GM19463 (cell line): ENCODE measurements at regions not wholly inside any gene's neighbourhood (a gene's known extent, or its start where the extent isn't known, plus 50 kb on each side); places are given as distances from the start of the nearest gene placed in this dataset.

Source experiments
- ATAC-seq: cut with Tn5 transposase; IDR thresholded peaks from one replicate; pipeline ENCODE4 v1.9.1; 2021; ENCODE audit warnings: mild to moderate bottlenecking, moderate library complexity; ENCODE audit not compliant: unreplicated experiment

DNA sequence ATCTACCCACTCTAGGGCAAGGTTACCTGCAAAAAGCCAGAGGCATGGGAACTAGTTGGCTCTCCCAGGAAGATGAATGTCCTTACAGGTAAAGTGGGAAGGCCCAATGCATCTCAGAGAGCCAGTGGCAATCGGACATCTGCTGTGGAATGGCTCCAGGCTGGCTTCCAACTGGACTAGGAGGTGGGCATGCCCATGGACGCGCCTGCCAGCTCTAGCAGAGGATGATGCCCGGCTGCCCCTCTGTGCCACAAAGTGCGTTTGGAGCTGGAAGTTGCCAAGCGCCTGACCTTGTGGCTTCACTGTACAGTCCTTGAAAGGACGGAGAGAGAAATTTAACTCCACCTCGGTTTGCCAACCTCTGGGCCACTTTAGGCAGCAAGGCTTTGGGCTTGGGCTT lies 84.4 kb downstream of the NR2F2 start:
- no peak for ATAC-seq

DNA sequence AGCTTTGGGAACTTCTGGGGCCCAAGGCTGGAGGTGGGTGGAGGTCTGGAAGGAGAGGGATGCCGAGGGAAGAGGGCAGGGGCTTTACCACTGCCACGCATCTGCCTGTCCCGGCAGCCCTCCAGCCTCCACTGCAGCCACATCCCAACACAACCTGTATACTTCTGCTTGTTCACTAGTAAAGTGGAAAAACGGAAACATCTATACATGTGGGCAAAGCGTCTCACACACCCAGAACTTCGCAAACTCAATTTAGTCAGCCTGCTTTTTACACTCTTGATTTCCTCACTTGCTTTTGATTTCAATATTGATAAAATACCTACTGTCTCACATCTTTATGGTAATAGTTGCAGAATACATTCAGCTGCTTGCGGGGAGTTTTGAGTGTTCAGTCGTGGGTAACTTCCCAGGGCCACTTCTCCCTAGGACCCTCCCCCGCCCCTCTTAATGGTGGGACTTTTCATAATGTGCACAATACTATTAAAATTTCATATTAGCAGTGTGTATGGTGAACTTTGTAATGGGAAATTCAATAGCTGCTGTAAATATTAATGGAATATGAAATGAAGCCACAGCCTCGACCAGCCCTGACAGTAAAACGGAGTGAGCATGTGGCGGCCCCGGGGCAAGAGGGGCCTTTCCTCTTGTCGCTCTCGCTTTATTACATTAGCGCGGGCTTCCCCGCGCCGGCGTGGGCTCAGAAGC lies 85.2 kb downstream of the NR2F2 start:
- no peak for ATAC-seq

DNA sequence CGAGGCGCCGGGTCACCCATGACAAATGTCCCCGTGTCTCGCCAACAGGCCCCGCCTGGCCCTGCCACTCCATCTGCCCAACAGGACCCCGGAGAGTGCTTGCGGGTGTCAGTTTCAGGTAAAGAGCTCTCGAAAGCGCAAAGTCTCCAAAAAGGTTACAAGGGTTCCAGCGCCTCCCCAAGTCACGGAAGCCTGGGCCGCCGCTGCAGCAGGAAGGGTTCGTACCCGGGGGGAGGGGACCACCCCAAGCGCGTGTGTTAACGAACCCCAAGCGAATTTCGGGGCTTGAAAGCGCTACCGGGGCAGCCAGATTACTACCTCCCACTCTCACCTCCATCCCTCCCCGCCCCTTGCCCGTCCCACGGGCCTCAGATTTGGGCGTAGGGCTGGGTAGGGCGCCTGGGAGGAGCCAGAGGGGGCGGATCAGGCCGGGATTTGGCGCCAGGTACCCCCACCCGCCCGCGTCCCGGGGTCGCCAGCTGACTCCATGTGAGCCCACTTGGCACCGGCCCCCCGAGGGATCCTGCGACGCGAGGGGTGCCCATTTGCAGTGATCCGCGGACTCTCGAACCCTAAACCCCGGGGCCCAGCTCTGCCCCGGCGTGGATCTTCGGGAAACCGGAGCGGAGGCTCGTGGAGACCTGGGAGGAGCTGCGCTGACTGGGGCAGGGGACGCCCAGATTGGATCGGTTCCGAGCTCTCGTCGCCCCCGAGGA lies 85.9 kb downstream of the NR2F2 start:
- no peak for ATAC-seq

DNA sequence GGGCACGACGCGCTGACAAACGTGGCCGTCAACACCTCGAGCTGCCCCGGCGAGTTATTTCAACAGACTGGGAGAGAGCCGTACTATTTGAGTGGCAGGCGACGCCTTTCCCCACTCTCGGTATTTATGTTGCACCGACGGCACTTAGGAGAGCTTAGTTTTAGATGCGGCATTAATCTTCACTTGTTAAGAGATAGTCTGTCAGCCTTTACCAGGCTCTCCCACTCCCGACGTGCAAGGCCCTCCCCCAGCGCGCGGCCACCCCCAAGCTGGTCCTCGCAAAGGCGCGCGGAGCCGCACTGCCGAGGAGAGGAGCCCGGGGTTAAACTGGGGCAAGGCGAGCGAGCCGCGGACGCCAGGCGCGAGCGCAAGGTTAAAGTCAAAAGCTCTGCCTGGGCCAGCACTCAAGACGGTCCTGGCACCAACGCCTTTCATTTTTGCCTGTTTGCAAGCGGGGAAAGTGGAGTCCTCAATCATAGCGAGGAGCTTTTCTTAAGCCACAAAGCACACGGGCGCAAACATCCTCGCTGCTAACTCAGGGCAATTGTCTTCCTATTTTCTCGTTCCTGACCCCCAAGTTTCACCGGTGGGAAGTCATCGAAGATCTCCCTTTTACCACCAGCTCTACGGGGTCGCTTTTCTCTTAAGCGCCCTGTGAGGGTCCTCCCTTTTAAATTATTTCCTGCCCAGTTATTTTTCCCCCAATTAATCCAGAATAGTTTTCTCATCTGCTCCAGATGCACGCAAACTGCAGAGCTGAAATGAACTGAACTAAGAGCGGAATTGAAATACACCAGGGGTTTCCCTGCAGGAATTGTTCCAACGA lies 86.6 kb downstream of the NR2F2 start:
- no peak for ATAC-seq

DNA sequence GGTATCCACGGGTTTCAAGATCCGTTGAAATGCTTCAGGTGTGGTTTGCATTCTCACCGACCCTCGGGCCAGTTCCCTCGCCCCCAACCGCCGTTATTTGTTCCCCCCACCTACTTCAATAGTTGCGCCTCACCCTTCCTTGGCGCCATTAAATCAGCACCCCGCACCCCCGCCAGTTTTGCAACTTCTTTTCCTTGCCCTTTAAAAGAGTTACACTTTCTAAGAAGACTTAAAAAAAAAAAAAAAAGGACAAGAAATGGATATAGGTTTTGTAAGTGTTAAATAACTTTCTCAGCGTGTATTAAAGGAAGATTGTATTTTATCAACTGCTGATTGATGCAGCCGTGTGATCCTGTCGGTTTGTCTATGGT lies 87.2 kb downstream of the NR2F2 start:
- ATAC-seq, result no peak

DNA sequence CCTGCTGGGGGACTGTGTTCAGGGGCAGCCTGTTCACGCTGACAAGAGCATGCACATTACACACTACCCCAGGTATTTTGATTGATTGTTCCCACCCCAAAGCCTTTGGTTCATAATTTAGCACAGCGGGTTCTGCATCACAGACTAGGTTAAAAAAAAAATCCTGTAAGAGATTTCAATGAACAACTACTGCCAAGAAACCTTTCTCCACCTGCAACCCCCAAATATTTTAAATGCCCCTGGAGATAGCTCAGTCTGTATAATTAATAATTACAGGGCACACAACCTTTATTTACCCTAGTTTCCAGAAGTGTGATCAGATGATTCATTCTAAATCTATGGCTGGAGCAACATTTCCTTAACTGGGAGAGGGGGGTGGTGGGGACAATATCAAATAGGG lies 87.6 kb downstream of the NR2F2 start:
- no peak for ATAC-seq

DNA sequence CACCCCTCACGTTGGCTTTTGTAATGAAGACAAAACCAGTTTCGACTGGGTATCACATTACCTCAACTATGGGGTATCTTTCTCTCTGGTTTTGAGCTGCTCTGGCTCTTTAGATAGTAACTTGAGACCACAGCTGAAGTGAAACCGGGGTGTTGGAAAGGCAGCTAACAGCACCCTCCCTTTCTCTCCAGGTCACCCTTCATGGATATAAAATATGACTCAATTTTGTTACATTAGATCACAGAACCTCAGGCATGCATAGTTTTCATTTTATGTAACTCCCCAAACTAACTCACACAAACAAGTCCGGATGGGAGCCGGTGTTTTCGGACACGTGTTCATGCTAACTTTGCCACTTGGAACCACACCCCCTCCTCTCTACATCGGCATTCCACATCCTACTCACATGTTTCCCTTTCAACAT lies 90.7 kb downstream of the NR2F2 start:
- ATAC-seq, result no peak

DNA sequence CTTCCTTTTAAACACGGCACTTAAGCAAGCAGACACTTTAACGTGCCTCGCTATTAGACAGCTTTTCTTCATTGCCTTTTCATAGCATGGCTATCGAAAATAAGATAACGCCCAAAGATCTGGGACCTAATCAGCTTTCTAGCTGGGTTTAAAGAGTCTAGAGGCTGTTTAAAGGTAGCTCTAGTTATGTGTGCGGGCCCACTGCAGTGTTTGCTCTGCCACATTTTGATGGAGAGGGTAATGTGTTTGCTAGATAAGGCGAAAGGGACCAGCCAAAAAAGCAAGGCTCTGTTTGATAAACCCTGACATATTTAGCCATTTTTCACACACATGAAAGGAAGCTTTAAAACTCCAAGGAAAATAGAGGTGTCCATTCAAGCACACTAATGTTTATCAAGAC lies 91.6 kb downstream of the NR2F2 start:
- no peak for ATAC-seq

DNA sequence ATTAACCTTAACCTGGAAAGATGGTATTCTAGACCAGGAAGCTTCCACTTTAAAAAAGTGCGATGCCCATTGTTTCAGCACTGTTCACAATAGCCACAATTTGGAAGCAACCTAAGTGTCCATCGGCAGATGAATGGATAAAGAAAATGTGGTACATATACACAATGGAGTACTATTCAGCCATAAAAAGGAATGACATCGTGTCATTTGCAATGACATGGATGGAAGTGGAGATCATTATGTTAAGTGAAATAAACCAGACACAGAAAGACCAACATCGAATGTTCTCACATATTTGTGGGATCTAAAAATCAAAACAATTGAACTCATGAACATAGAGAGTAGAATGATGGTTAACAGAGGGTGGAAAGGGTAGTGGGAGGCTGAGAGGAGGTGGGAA lies 94.2 kb downstream of the NR2F2 start:
- ATAC-seq, result no peak

DNA sequence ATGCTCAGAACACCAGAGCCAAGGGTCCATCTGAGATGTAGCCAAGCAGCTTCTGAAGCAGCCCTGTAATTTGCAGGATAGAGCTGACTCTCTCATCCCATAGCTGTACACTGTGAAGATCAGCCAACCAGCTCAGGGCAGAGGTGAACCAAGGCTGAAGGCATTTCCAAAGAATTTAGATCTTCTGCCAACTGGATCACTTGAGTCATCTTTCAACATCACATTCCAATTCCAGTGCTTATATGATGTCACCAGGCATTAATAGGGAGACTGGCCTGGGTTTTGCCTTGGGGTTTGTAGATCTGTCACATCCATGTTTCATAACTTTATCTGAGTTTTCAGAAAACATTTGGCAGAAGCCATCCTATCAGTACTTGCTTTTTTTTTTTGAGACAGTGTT lies 98.2 kb downstream of the NR2F2 start:
- ATAC-seq, result no peak

DNA sequence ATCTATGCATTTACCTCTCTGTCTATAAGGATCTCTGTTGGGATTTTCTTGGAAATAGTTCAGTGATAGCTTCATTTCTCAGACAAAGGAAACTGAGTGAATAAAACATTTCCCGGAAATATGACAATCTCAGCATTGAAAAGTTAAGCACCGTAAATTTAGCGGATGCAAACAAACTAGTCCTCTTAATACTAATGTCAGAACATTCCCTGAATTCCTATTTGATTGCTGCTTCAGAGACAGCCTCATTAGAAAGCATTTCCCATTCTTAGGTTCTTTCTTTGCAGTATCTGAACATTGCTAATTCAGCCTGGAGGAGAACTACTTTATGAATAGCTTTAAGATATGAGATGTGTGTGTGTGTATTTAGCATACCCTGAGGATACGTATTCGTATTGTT lies 101.3 kb downstream of the NR2F2 start:
- ATAC-seq, result no peak

DNA sequence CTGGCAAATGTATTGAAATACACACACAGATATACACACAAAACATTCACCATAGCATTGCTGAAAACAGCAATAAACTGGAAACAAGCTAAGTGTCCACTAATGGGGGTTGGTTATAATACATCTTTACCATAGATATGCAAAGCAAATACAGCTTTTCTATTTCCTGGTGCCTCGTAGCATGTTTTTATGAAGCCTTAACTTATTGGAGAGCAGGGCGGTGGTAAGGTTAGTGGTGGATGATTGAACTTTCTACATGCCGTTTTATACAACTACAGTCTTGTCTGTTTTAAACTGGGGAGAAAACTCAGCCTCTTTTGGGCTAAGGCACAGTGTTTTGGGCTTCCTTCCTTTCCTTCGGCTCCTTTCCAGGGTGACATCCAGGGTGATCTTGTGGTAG lies 104.5 kb downstream of the NR2F2 start:
- no peak for ATAC-seq

DNA sequence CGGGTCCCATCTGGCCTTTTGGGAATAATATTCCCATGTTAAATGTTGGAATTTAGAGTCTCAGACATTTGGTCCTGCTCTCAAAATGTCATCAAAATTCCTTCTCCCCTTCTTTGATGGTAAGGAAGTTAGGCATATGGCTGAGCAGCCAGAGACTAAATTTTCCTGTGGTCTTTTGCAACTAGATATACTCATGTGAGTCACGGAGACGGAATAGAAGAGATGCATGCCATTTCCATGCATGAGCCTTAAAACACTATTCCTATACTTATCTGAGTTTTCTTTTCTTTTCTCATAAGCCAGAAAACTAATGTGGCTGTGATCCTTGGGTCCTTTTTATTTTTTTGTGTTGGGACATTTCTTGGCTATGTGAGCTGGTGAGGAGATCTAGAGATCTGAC lies 105.3 kb downstream of the NR2F2 start:
- no peak for ATAC-seq

DNA sequence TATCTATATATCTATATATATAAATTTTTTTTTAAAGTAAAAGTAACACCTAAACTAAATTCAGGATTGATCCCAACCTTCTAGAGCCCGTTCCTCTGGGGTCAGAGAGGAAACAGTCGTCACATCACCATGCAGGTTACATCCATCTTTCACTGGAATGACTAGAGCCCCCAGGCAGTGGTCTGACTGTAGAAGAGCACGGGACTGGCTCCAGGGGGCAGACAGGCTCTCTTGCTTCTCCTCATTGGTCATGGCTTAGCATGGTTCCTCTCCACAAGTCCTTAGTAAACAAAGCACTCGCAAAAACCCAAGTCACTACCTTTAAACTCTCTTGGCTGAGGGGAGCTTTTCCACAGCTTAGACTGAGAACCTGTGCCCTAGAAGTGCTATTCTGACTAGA lies 110.5 kb downstream of the NR2F2 start:
- ATAC-seq, result no peak

DNA sequence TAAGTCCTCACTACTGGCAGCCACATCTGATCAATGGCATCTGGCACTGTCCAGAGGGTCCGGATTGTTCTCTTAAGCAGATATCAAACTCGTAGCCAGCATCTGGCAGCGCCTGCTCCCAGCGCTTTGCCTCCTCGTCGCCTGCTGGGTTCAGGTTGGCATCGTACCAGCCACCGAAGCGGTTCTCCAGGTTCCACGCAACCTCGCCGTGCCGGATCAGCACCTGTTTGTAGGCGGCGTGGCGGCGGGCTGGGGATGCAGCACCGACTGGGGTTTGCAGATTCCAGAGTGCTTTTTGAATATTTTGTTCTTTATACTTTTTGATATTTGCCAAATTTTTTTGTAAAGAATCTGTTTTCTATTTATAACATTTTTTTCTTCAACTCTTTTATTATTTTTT lies 111.6 kb downstream of the NR2F2 start:
- ATAC-seq, result no peak

DNA sequence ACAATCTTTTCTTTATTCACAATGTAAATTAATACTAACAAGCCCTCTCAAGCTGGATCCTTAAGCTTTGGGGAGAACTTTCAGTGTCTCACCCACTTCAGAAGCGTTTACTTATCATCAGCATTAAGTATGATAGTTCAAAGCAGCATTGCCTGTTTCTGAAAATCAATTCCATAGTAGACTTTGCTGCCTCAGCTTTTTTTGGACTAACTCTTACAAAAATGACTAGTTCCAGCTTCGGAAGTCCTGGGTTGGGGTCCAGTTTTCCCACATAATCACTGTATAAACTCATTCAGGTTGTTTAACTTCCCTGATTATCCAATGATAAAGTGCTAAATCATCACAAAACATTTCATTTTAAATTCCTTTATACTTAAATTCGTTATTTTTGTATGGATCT lies 114.4 kb downstream of the NR2F2 start:
- no peak for ATAC-seq

DNA sequence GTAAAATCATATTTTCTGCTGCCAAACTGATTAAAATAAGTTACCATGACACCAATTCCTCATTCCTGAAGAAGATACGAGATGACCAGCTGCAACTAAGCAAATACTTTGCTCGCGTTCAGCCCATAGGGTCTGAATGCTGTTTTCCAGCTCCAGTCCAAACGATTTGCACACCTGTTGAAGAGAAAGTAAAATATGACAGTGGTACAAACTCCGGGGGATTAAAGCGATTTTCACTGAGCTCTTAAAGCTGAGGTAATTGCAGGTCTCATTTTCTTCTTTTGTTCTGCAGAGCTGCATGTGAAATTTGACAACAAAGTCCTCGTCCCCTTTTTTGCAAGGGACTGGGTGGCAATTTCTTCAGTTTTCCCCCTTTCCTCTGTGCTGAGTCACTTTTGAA lies 118.4 kb downstream of the NR2F2 start:
- ATAC-seq, result no peak

DNA sequence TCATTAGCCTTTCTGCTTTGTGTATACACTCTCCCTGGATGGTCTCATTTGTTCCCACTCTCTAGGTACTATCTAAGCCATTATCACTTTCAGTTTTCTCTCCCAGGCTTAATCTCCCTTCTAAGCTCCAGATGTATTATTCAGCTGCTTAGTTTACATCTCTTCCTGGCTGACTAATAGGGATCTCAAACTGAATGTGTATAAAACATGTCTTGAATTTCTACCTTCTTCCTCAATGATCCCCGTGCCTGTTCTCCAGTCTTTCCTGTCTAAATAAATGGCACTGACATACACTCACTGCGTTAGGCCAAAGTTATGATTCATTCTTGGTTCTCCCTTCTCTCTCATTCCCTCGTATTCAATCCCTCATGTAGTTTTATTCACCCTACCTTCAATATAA lies 127.3 kb downstream of the NR2F2 start:
- ATAC-seq, result no peak

DNA sequence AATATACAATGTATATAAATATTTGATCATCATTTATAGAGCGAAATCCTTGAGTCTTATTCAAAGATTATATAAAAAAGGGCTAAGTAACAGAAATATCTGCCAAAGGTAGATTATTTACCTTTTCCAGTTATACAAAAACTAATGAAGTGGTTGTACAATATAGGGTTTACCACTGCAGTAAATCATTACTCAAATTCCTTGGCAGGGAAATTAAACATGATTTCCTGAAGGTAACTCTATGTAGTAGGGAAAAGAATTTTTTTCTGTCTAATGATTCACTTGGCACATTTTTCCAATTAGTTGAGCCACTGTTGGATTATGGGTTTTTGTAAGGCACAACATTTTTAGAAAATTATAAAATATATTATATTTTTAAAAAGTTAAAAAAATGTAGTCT lies 129.6 kb downstream of the NR2F2 start:
- ATAC-seq, result no peak

DNA sequence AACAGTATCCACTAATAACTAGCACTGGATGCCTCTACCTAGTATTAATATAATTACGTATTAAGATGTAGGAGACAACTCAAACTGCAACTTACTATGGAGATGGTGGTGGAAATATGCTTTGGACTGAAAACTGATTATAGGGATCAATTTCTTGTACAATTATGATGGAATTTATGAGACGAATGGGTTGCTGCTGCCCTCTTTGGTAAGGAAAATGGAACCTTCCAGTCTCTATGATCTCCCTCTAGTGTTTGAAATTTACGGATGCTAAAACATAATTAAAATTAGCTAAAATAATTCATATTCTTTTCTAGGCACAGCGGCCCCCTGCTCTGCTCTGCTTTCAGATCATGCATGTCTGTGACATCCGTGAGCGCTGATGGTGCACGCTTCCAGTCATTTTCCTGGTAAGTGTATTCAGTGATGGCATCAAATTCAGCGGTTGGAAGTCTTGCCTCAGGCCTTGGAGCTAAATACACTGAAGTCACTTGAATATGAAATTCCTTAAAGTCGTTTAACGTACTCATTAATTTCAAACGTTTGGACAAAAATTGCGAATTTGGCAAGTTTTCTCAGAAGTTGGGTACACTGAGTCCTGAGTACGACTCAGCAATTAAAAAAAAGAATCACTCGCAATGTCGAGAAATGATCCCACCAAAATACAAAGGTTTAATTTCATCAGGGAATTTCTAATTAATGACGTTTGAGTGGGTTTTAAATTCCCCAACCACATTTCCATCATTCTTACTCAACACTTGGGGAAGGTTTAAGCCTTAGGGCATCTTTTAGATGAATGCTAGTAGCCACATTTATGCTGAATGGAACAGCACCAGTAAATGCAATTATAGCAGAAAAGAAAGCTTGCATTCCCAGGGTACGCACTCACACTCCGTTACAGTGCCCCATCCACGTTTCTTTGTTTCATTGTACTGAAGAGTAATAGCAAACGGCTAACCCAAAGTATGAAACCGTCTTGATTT lies 132.6 kb downstream of the NR2F2 start:
- no peak for ATAC-seq
